GM23338 (cell line): ENCODE measurements at regions not wholly inside any gene's neighbourhood (a gene's known extent, or its start where the extent isn't known, plus 50 kb on each side); places are given as distances from the start of the nearest gene placed in this dataset.
A peak's percentile ranks its signal among the peaks of the same experiment; 100 is the strongest.

Experiments
- ATAC-seq: fragments of 200-7000 bp; cut with Tn5 transposase; 3 replicates; pipeline ENCODE4 v1.9.1; 2020
- DNase-seq: peaks from one replicate; pipeline ENCODE4 v3.0.0-alpha.2; 2015; ENCODE audit warnings: low spot score
- H2AFZ ChIP-seq: fragments of 200-600 bp; sonication (generic); 2 replicates; pipeline ENCODE4 v1.8.0; 2016; ENCODE audit warnings: antibody characterized with exemption, mild to moderate bottlenecking, moderate library complexity
- H3F3A ChIP-seq: fragments of 200-600 bp; sonication (generic); replicated peaks from 2 replicates; pipeline ENCODE4 v1.8.0; 2017; ENCODE audit warnings: antibody characterized with exemption, mixed run types, low read depth
- H3K27ac ChIP-seq: fragments of 200-600 bp; sonication (generic); 2 replicates; pipeline ENCODE4 v1.6.1; 2016; ENCODE audit warnings: low read depth
- H3K27me3 ChIP-seq: fragments of 200-600 bp; sonication (generic); 2 replicates; pipeline ENCODE4 v1.8.0; 2016; ENCODE audit warnings: mild to moderate bottlenecking, mixed run types, moderate library complexity; ENCODE audit not compliant: insufficient read depth
- H3K36me3 ChIP-seq: fragments of 200-600 bp; sonication (generic); 2 replicates; pipeline ENCODE4 v1.8.0; 2016; ENCODE audit warnings: mild to moderate bottlenecking; ENCODE audit not compliant: insufficient read depth
- H3K4me1 ChIP-seq: fragments of 200-600 bp; sonication (generic); 2 replicates; pipeline ENCODE4 v1.8.0; 2016; ENCODE audit warnings: mild to moderate bottlenecking, moderate library complexity; ENCODE audit not compliant: insufficient read depth
- H3K4me2 ChIP-seq: fragments of 200-600 bp; sonication (generic); 2 replicates; pipeline ENCODE4 v1.7.1; 2017; ENCODE audit warnings: mixed run types
- H3K4me3 ChIP-seq: fragments of 200-600 bp; sonication (generic); 2 replicates; pipeline ENCODE4 v1.6.1; 2016; ENCODE audit warnings: mixed run types
- H3K79me2 ChIP-seq: fragments of 200-600 bp; sonication (generic); replicated peaks from 2 replicates; pipeline ENCODE4 v1.8.0; 2017; ENCODE audit warnings: mild to moderate bottlenecking; ENCODE audit not compliant: insufficient read depth
- H3K9me2 ChIP-seq: fragments of 200-600 bp; sonication (generic); 2 replicates; pipeline ENCODE4 v1.8.0; 2017; ENCODE audit not compliant: insufficient read depth
- H4K20me1 ChIP-seq: fragments of 200-600 bp; sonication (generic); replicated peaks from 2 replicates; pipeline ENCODE4 v1.8.0; 2017; ENCODE audit warnings: mild to moderate bottlenecking; ENCODE audit not compliant: insufficient read depth
- H3K27ac Mint-ChIP-seq: 2 replicates; pipeline ENCODE4 v1.8.0; 2020; ENCODE audit warnings: inconsistent platforms, mild to moderate bottlenecking, moderate library complexity, mixed read lengths
- H3K27me3 Mint-ChIP-seq: 3 replicates; pipeline ENCODE4 v1.8.0; 2022; ENCODE audit warnings: low read depth, mild to moderate bottlenecking, moderate library complexity, mixed read lengths, inconsistent platforms; ENCODE audit not compliant: insufficient read depth, poor library complexity
- H3K36me3 Mint-ChIP-seq: 3 replicates; pipeline ENCODE4 v1.8.0; 2021; ENCODE audit warnings: low read depth, mild to moderate bottlenecking, inconsistent platforms, moderate library complexity, mixed read lengths
- H3K4me1 Mint-ChIP-seq: 3 replicates; pipeline ENCODE4 v1.8.0; 2020; ENCODE audit warnings: mild to moderate bottlenecking, inconsistent platforms, mixed read lengths
- H3K4me3 Mint-ChIP-seq: 3 replicates; pipeline ENCODE4 v1.8.0; 2021; ENCODE audit warnings: moderate library complexity, mild to moderate bottlenecking, inconsistent platforms, mixed read lengths
- H3K9me3 Mint-ChIP-seq: 3 replicates; pipeline ENCODE4 v1.8.0; 2020; ENCODE audit warnings: moderate library complexity, mild to moderate bottlenecking, inconsistent platforms, mixed read lengths
- CREB1 ChIP-seq: fragments of 250-450 bp; sonication (Bioruptor Pico); IDR thresholded peaks from 2 replicates; pipeline ENCODE4 v1.5.0; 2020; ENCODE audit warnings: low read depth, mild to moderate bottlenecking, moderate library complexity
- ETS1 ChIP-seq: IDR thresholded peaks from 2 replicates; pipeline ENCODE4 v1.6.1; 2016; ENCODE audit warnings: antibody characterized with exemption
- EZH2 ChIP-seq: fragments of 200-600 bp; sonication (generic); IDR thresholded peaks from one replicate; pipeline ENCODE4 v1.8.0; 2017; ENCODE audit warnings: antibody characterized with exemption, mild to moderate bottlenecking, low read depth; ENCODE audit not compliant: unreplicated experiment
- EZH2phosphoT487 ChIP-seq: fragments of 200-600 bp; sonication (generic); IDR thresholded peaks from one replicate; pipeline ENCODE4 v1.8.1; 2018; ENCODE audit warnings: antibody characterized with exemption; ENCODE audit not compliant: unreplicated experiment
- REST ChIP-seq: IDR thresholded peaks from one replicate; pipeline ENCODE4 v1.6.1; 2018; ENCODE audit warnings: antibody characterized with exemption; ENCODE audit not compliant: unreplicated experiment
- STAT1 ChIP-seq: IDR thresholded peaks from one replicate; pipeline ENCODE4 v1.6.1; 2016; ENCODE audit warnings: antibody characterized with exemption; ENCODE audit not compliant: unreplicated experiment
- TF ChIP-seq, protein P1 (sequence below), 2 experiments: fragments of 200-600 bp in 1 of 2; sonication (generic) in 1 of 2; conservative IDR thresholded peaks; 2 replicates each; pipeline versions ENCODE4 v1.5.1 to v1.6.1; 2016 to 2017; ENCODE audit warnings: antibody characterized with exemption in 2 of 2, low read depth in 2 of 2, mild to moderate bottlenecking in 2 of 2, moderate library complexity in 1 of 2

DNA sequence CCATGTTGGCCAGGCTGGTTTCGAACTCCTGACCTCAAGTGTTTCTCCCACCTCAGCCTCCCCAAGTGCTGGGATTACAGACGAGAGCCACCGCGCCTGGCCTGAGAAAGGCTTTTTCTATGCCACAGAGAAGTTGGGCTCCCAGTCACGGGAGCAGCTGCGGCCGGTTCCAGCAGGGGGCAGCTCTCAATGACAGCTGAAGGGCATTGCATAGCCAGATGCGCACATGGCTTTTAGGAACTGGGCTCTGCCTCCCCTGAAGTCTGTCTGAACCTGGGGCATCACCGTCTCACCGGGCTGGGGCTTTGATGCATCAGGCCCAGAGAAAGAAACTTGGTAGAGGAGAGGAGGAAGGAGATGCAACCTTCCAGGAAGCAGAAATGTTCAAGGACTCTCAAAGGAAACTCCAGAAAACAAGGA lies 84.2 kb upstream of the LAPTM4A start:
- Histone ChIP-seq H2AFZ (peak overlapping the region; percentile 90), H3K36me3 (no peaks in the 10 kb centered on the region), H3K79me2 (no peaks in the 10 kb centered on the region), H3K4me1 (peaks cover 15% of the 10 kb centered on the region; the same call in 1 of the 2 replicates), H3K27ac (no peak overlapping the region), H3K27me3 (no peaks in the 10 kb centered on the region), H3F3A (no peaks in the 10 kb centered on the region), H4K20me1 (no peaks in the 10 kb centered on the region), H3K4me2 (no peak overlapping the region), H3K4me3 (no peak overlapping the region), H3K9me2 (no peaks in the 10 kb centered on the region)
- Mint-ChIP-seq H3K27ac (no peak overlapping the region), H3K4me1 (peaks cover 43% of the 10 kb centered on the region), H3K36me3 (no peaks in the 10 kb centered on the region), H3K9me3 (no peaks in the 10 kb centered on the region), H3K27me3 (peaks cover 25% of the 10 kb centered on the region), H3K4me3 (no peak overlapping the region)
- DNase-seq (peak; percentile 91), ATAC-seq (peak; percentile 81)
- TF ChIP-seq CREB1 (CRISPR knock-in tag), result 0 out of 2 replicates have a peak, but pooled peaks have one; percentile 5
- TF ChIP-seq, protein P1, sequence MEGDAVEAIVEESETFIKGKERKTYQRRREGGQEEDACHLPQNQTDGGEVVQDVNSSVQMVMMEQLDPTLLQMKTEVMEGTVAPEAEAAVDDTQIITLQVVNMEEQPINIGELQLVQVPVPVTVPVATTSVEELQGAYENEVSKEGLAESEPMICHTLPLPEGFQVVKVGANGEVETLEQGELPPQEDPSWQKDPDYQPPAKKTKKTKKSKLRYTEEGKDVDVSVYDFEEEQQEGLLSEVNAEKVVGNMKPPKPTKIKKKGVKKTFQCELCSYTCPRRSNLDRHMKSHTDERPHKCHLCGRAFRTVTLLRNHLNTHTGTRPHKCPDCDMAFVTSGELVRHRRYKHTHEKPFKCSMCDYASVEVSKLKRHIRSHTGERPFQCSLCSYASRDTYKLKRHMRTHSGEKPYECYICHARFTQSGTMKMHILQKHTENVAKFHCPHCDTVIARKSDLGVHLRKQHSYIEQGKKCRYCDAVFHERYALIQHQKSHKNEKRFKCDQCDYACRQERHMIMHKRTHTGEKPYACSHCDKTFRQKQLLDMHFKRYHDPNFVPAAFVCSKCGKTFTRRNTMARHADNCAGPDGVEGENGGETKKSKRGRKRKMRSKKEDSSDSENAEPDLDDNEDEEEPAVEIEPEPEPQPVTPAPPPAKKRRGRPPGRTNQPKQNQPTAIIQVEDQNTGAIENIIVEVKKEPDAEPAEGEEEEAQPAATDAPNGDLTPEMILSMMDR (conservative IDR thresholded peaks at IDR 0.05; ENCODE audit: low read depth in 2 of 2), result peak; percentile 85 to 87
- TF ChIP-seq EZH2phosphoT487, result no peak

DNA sequence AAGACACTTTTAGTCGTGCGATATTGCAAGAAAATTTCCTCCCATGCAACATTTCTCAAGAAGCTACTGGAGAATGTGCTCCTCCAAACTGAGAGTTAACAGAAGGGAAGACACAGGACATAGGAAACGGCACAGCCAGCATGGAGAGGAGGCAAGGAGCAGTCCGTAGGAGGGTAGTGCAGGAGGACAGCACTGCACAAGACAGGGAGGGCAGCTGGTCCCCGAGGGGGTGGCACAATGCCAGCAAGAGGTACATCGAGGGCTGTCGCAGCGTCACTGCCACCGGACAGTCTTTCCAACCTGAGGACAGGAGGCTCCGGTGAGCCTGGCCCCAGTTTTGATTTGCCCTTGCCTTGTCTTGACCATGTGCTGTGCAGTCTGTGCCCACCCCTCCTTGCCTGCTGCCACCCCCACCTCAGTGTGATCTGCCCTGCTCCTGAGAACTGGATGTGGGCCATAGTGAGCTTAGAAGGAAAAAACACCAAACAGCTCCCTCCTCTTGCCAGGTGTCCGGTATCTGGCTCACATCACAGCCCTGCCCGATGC lies 81.6 kb upstream of the LAPTM4A start:
- H3K27me3 Mint-ChIP-seq, result peaks cover 13% of the 10 kb centered on the region
- H3K27ac Mint-ChIP-seq, result no peak overlapping the region
- H3K4me2 ChIP-seq, result no peak overlapping the region
- H3K36me3 Mint-ChIP-seq, result no peaks in the 10 kb centered on the region
- no peak for DNase-seq
- H3K4me3 Mint-ChIP-seq, result no peak overlapping the region
- H3K4me3 ChIP-seq, result no peak overlapping the region
- no peaks in the 10 kb centered on the region for H3K27me3 ChIP-seq
- no peaks in the 10 kb centered on the region for H3K79me2 ChIP-seq
- no peak overlapping the region for H2AFZ ChIP-seq
- ATAC-seq, result no peak
- no peaks in the 10 kb centered on the region for H3K9me3 Mint-ChIP-seq
- H3F3A ChIP-seq, result no peaks in the 10 kb centered on the region
- H3K4me1 Mint-ChIP-seq, result peaks cover 26% of the 10 kb centered on the region
- H3K9me2 ChIP-seq, result no peaks in the 10 kb centered on the region
- no peak overlapping the region for H3K27ac ChIP-seq
- H4K20me1 ChIP-seq, result no peaks in the 10 kb centered on the region
- H3K4me1 ChIP-seq, result peaks cover 4% of the 10 kb centered on the region; the same call in 1 of the 2 replicates
- H3K36me3 ChIP-seq, result no peaks in the 10 kb centered on the region
- no peak for TF ChIP-seq EZH2phosphoT487
- no peak for TF ChIP-seq STAT1
- no peak for TF ChIP-seq REST
- TF ChIP-seq EZH2, result no peak
- TF ChIP-seq, protein P1 (conservative IDR thresholded peaks at IDR 0.05; ENCODE audit: low read depth in 2 of 2), result no peak
- no peak for TF ChIP-seq ETS1
- TF ChIP-seq CREB1 (CRISPR knock-in tag), result no peak
